B cell (primary cell): ENCODE measurements at regions not wholly inside any gene's neighbourhood (a gene's known extent, or its start where the extent isn't known, plus 50 kb on each side); places are given as distances from the start of the nearest gene placed in this dataset.

Experiments
- ATAC-seq: fragments of 200-7000 bp; cut with Tn5 transposase; one replicate; pipeline ENCODE4 v1.10.0; 2021; ENCODE audit warnings: low read depth, mild to moderate bottlenecking, moderate number of reproducible peaks, moderate library complexity
- CTCF ChIA-PET: fragments of 350-600 bp; sonication (Branson Sonifier 250); formaldehyde crosslinking; loops from one replicate; lab custom pipeline; 2021; ENCODE audit warnings: antibody characterized with exemption, inconsistent platforms; lab: Charles Lee
- POLR2A ChIA-PET: fragments of 350-600 bp; sonication (Branson Sonifier 250); formaldehyde crosslinking; loops from one replicate; lab custom pipeline; 2021; ENCODE audit warnings: antibody characterized with exemption; lab: Charles Lee
- DNase-seq: peaks from one replicate; pipeline ENCODE4 v3.0.0; 2013
- H2AFZ ChIP-seq: 2 replicates; pipeline ENCODE4 v1.6.1; 2012; ENCODE audit warnings: mild to moderate bottlenecking, low read depth, low read length; ENCODE audit not compliant: insufficient read depth, poor library complexity, severe bottlenecking
- H3K27ac ChIP-seq, 2 donors: 1 replicate in 1 of 2; 2 replicates in 1 of 2; pipeline ENCODE4 v1.5.1; 2012 to 2013; ENCODE audit warnings: low read length in 2 of 2, mild to moderate bottlenecking in 2 of 2, moderate library complexity in 1 of 2
- H3K27me3 ChIP-seq, 4 experiments: fragments of 200-600 bp in 1 of 4; sonication (generic) in 1 of 4; replicated peaks in 1 of 4; 1 replicate in 2 of 4; 2 replicates in 2 of 4; pipeline versions ENCODE4 v1.6.1 to v1.7.0; 2013 to 2016; ENCODE audit warnings: low read length in 3 of 4, mild to moderate bottlenecking in 2 of 4, mixed read lengths in 1 of 4, moderate library complexity in 1 of 4; ENCODE audit not compliant: insufficient read depth in 4 of 4, control insufficient read depth in 3 of 4; ENCODE audit errors: control extremely low read depth in 1 of 4
- H3K36me3 ChIP-seq, 2 experiments: replicated peaks in 1 of 2; 1 replicate in 1 of 2; 2 replicates in 1 of 2; pipeline versions ENCODE4 v1.6.1 to v1.7.1; 2013; ENCODE audit warnings: low read length in 1 of 2; ENCODE audit not compliant: insufficient read depth in 2 of 2, control insufficient read depth in 1 of 2; ENCODE audit errors: control extremely low read depth in 1 of 2, extremely low read depth in 1 of 2
- H3K4me1 ChIP-seq, 2 donors: fragments of 200-600 bp in 1 of 2; sonication (generic) in 1 of 2; 1 replicate in 1 of 2; 2 replicates in 1 of 2; pipeline versions ENCODE4 v1.5.1 to v1.6.1; 2013 to 2017; ENCODE audit warnings: low read length in 2 of 2; ENCODE audit not compliant: control insufficient read depth in 2 of 2, insufficient read depth in 2 of 2
- H3K4me2 ChIP-seq: replicated peaks from 2 replicates; pipeline ENCODE3; 2012; ENCODE audit warnings: mild to moderate bottlenecking, low read depth, low read length; ENCODE audit not compliant: poor library complexity, severe bottlenecking
- H3K4me3 ChIP-seq, 5 experiments: fragments of 200-600 bp in 1 of 5; sonication (generic) in 1 of 5; 1 replicate in 3 of 5; 2 replicates in 2 of 5; pipeline versions ENCODE4 v1.5.1 to v1.7.0; 2011 to 2016; ENCODE audit warnings: low read length in 4 of 5, mild to moderate bottlenecking in 4 of 5, low read depth in 2 of 5, control low read depth in 1 of 5, moderate library complexity in 1 of 5; ENCODE audit not compliant: insufficient read depth in 1 of 5; ENCODE audit errors: control extremely low read depth in 1 of 5, extremely low read depth in 1 of 5
- H3K79me2 ChIP-seq: fragments of 200-600 bp; sonication (generic); one replicate; pipeline ENCODE4 v1.6.0; 2016; ENCODE audit warnings: low read length; ENCODE audit not compliant: control insufficient read depth, insufficient read depth
- H3K9ac ChIP-seq: fragments of 200-600 bp; sonication (generic); 2 replicates; pipeline ENCODE4 v1.6.1; 2017; ENCODE audit warnings: mild to moderate bottlenecking, low read length, moderate library complexity
- H3K9me3 ChIP-seq, 3 donors: one replicate each; pipeline versions ENCODE4 v1.6.1 to v1.7.1; 2013; ENCODE audit warnings: low read length in 2 of 3; ENCODE audit not compliant: control insufficient read depth in 2 of 3, insufficient read depth in 1 of 3; ENCODE audit errors: control extremely low read depth in 1 of 3
- H4K20me1 ChIP-seq: 2 replicates; pipeline ENCODE4 v1.6.0; 2012; ENCODE audit warnings: mild to moderate bottlenecking, low read length; ENCODE audit not compliant: insufficient read depth, control insufficient read depth, poor library complexity, severe bottlenecking
- H3K27ac Mint-ChIP-seq: one replicate; pipeline ENCODE4 v1.8.0; 2021; ENCODE audit warnings: mixed read lengths
- H3K27me3 Mint-ChIP-seq: one replicate; pipeline ENCODE4 v1.8.0; 2021; ENCODE audit warnings: mixed read lengths
- H3K4me1 Mint-ChIP-seq: one replicate; pipeline ENCODE4 v1.8.0; 2021; ENCODE audit warnings: mixed read lengths
- H3K4me3 Mint-ChIP-seq: one replicate; pipeline ENCODE4 v1.8.0; 2021; ENCODE audit warnings: mixed read lengths
- H3K9me3 Mint-ChIP-seq: one replicate; pipeline ENCODE4 v1.8.0; 2022; ENCODE audit warnings: mixed read lengths; ENCODE audit not compliant: insufficient read depth
- EZH2 ChIP-seq: IDR thresholded peaks from 2 replicates; pipeline ENCODE4 v1.6.1; 2012; ENCODE audit warnings: borderline replicate concordance, low read depth, mild to moderate bottlenecking, moderate library complexity, low read length; ENCODE audit not compliant: insufficient read depth, poor library complexity, severe bottlenecking
- WGBS: methylation state at CpG from one replicate; pipeline ENCODE4 v1.1.5; 2013; ENCODE audit warnings: missing lambda C conversion rate; ENCODE audit not compliant: insufficient coverage; 5-methylcytosine and 5-hydroxymethylcytosine counted together
- intact Hi-C: fragments of 100-400 bp; cut with micrococcal nuclease; formaldehyde crosslinking; loops from one replicate; pipeline ENCODE4 v1.10.0; 2022
- TF ChIP-seq, protein P1 (sequence below): fragments of 200-600 bp; IDR thresholded peaks from one replicate; pipeline ENCODE4 v1.8.0; 2022; ENCODE audit warnings: antibody characterized with exemption, mild to moderate bottlenecking

DNA sequence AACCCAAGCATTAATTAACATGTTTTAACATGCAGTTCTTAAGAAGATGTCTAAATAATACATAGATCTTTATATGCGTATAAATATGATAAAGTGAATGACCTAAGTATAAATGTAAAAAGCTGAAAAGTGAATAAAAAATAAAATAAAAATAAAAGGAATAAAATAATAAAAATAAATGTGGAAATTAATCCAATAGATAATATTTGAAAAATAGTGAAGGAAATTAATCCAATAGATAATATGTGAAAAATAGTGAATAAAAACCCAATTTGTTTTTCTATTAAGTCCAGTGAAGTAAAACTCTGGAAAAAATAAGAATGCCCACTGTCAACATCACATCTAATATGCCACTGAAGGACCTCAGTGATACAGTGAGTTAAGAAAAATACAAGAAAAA, 180.6 kb upstream of the SLC27A6 start:
- Mint-ChIP-seq H3K9me3 (no peaks in the 10 kb centered on the region), H3K27ac (no peak overlapping the region), H3K27me3 (no peaks in the 10 kb centered on the region), H3K4me1 (no peaks in the 10 kb centered on the region), H3K4me3 (no peak overlapping the region)
- H3K79me2 ChIP-seq = no peaks in the 10 kb centered on the region
- no peak overlapping the region for H3K4me3 ChIP-seq
- intact Hi-C loops = no loop called here
- POLR2A ChIA-PET = no interaction called here
- ATAC-seq (no peak), DNase-seq (no peak)
- no peak overlapping the region for H3K27ac ChIP-seq
- no peaks in the 10 kb centered on the region for H4K20me1 ChIP-seq
- H3K4me2 ChIP-seq = no peak overlapping the region
- no peaks in the 10 kb centered on the region for H3K9me3 ChIP-seq
- H3K36me3 ChIP-seq = no peaks in the 10 kb centered on the region
- CTCF ChIA-PET = no interaction called here
- no peak overlapping the region for H2AFZ ChIP-seq
- H3K27me3 ChIP-seq = no peaks in the 10 kb centered on the region
- no peak overlapping the region for H3K9ac ChIP-seq
- no peaks in the 10 kb centered on the region for H3K4me1 ChIP-seq
- WGBS = no CpG with 5 or more reads among the region's 1 CpG
- TF ChIP-seq, protein P1, sequence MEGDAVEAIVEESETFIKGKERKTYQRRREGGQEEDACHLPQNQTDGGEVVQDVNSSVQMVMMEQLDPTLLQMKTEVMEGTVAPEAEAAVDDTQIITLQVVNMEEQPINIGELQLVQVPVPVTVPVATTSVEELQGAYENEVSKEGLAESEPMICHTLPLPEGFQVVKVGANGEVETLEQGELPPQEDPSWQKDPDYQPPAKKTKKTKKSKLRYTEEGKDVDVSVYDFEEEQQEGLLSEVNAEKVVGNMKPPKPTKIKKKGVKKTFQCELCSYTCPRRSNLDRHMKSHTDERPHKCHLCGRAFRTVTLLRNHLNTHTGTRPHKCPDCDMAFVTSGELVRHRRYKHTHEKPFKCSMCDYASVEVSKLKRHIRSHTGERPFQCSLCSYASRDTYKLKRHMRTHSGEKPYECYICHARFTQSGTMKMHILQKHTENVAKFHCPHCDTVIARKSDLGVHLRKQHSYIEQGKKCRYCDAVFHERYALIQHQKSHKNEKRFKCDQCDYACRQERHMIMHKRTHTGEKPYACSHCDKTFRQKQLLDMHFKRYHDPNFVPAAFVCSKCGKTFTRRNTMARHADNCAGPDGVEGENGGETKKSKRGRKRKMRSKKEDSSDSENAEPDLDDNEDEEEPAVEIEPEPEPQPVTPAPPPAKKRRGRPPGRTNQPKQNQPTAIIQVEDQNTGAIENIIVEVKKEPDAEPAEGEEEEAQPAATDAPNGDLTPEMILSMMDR = no peak
- no peak for TF ChIP-seq EZH2

DNA sequence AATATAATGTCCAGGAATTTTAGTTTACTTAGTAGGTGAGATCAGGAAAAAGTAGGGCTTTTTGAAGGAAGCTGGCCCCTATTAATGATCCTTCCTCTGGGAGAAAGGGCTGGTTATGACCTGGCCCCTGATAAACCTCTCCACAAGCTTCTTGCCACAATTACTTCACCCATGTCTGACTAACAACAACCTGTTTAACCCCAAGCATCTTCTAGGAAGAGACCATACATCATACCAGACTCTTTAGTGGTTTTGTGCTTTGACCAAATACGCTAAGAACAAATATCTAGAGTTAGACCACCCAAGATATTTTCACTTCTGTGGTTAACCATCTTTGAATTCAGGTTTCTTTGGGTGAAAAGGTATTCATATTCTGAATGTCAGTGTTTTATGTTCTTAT, 174.0 kb upstream of the SLC27A6 start:
- Histone ChIP-seq H4K20me1 (no peaks in the 10 kb centered on the region), H3K79me2 (no peaks in the 10 kb centered on the region), H3K9me3 (no peaks in the 10 kb centered on the region), H3K4me1 (no peaks in the 10 kb centered on the region), H3K36me3 (no peaks in the 10 kb centered on the region), H3K27me3 (no peaks in the 10 kb centered on the region), H2AFZ (no peak overlapping the region), H3K9ac (no peak overlapping the region), H3K27ac (no peak overlapping the region), H3K4me2 (no peak overlapping the region), H3K4me3 (no peak overlapping the region)
- no peaks in the 10 kb centered on the region for H3K27me3 Mint-ChIP-seq
- no CpG with 5 or more reads among the region's 1 CpG for WGBS
- intact Hi-C loops = no loop called here
- CTCF ChIA-PET = no interaction called here
- DNase-seq (no peak), ATAC-seq (no peak)
- no peaks in the 10 kb centered on the region for H3K9me3 Mint-ChIP-seq
- H3K4me1 Mint-ChIP-seq = no peaks in the 10 kb centered on the region
- H3K27ac Mint-ChIP-seq = no peak overlapping the region
- POLR2A ChIA-PET = no interaction called here
- no peak overlapping the region for H3K4me3 Mint-ChIP-seq
- no peak for TF ChIP-seq EZH2
- TF ChIP-seq, protein P1 = no peak
